DND-41 (cell line): ENCODE measurements at regions not wholly inside any gene's neighbourhood (a gene's known extent, or its start where the extent isn't known, plus 50 kb on each side); places are given as distances from the start of the nearest gene placed in this dataset.

Source experiments
- ATAC-seq: fragments of 200-7000 bp; cut with Tn5 transposase; 3 replicates; pipeline ENCODE4 v1.9.1; 2021; ENCODE audit warnings: low read depth; ENCODE audit not compliant: insufficient read depth
- DNase-seq: peaks from one replicate; pipeline ENCODE4 v3.0.0-alpha.2; 2020
- H2AFZ ChIP-seq: 2 replicates; pipeline ENCODE4 v1.6.0; 2012; ENCODE audit warnings: low read depth, low read length
- H3K27ac ChIP-seq: 2 replicates; pipeline ENCODE4 v1.5.1; 2012; ENCODE audit warnings: low read length, inconsistent platforms
- H3K27me3 ChIP-seq: fragments of 200-600 bp; sonication (generic); 2 replicates; pipeline ENCODE4 v1.6.0; 2012; ENCODE audit warnings: low read length, mild to moderate bottlenecking, inconsistent platforms; ENCODE audit not compliant: insufficient read depth, poor library complexity
- H3K36me3 ChIP-seq: 2 replicates; pipeline ENCODE4 v1.5.1; 2012; ENCODE audit warnings: low read length, inconsistent platforms; ENCODE audit not compliant: insufficient read depth
- H3K4me1 ChIP-seq: 2 replicates; pipeline ENCODE4 v1.5.1; 2012; ENCODE audit warnings: mild to moderate bottlenecking, low read length; ENCODE audit not compliant: insufficient read depth
- H3K4me2 ChIP-seq: 2 replicates; pipeline ENCODE4 v1.6.0; 2012; ENCODE audit warnings: mild to moderate bottlenecking, moderate library complexity, low read length, inconsistent platforms; ENCODE audit not compliant: insufficient read depth
- H3K4me3 ChIP-seq, 2 experiments: fragments of 200-600 bp in 1 of 2; shearing (Covaris generic) in 1 of 2; 2 replicates each; pipeline ENCODE4 v1.5.1; 2012 to 2016; ENCODE audit warnings: inconsistent platforms in 2 of 2, low read length in 2 of 2, mild to moderate bottlenecking in 2 of 2, low read depth in 1 of 2, moderate library complexity in 1 of 2
- H3K79me2 ChIP-seq: 2 replicates; pipeline ENCODE4 v1.6.0; 2012; ENCODE audit warnings: low read length, inconsistent platforms; ENCODE audit not compliant: insufficient read depth
- H3K9ac ChIP-seq: 2 replicates; pipeline ENCODE4 v1.6.0; 2012; ENCODE audit warnings: low read depth, mild to moderate bottlenecking, inconsistent platforms, low read length, moderate library complexity
- H3K9me3 ChIP-seq: 2 replicates; pipeline ENCODE4 v1.5.1; 2012; ENCODE audit warnings: low read length, moderate library complexity, mild to moderate bottlenecking, inconsistent platforms; ENCODE audit not compliant: insufficient read depth, severe bottlenecking
- H4K20me1 ChIP-seq: 2 replicates; pipeline ENCODE4 v1.6.0; 2012; ENCODE audit warnings: low read length; ENCODE audit not compliant: insufficient read depth
- CTCF ChIP-seq: IDR thresholded peaks from 2 replicates; pipeline ENCODE4 v1.5.1; 2012; ENCODE audit warnings: borderline replicate concordance, low read length, moderate library complexity, mild to moderate bottlenecking; ENCODE audit not compliant: poor library complexity, severe bottlenecking; ENCODE audit errors: extremely low read depth
- EZH2 ChIP-seq: IDR thresholded peaks from 3 replicates; pipeline ENCODE4 v1.6.1; 2012; ENCODE audit warnings: borderline replicate concordance, low read depth, mild to moderate bottlenecking, moderate library complexity, low read length, inconsistent platforms; ENCODE audit not compliant: severe bottlenecking

GRCh38 chr1:98467122-98467521, 194.4 kb upstream of the SNX7 start:
- no peaks in the 10 kb centered on the region for H4K20me1 ChIP-seq
- no peaks in the 10 kb centered on the region for H3K9me3 ChIP-seq
- no peaks in the 10 kb centered on the region for H3K79me2 ChIP-seq
- H2AFZ ChIP-seq, result peak overlapping the region; percentile 36; the same call in 1 of the 2 replicates
- DNase-seq (no peak), ATAC-seq (no peak)
- no peak for TF ChIP-seq EZH2
- no peak for TF ChIP-seq CTCF
- peak overlapping the region; percentile 76 for H3K27ac ChIP-seq
- H3K9ac ChIP-seq, result no peak overlapping the region; the same call in 1 of the 2 replicates
- no peaks in the 10 kb centered on the region for H3K36me3 ChIP-seq
- no peaks in the 10 kb centered on the region for H3K27me3 ChIP-seq
- peaks cover 29% of the 10 kb centered on the region for H3K4me1 ChIP-seq
- no peak overlapping the region for H3K4me3 ChIP-seq
- H3K4me2 ChIP-seq, result no peak overlapping the region

- H3K4me1 ChIP-seq, result peaks cover 44% of the 10 kb centered on the region
- H3K79me2 ChIP-seq, result no peaks in the 10 kb centered on the region
- H3K9ac ChIP-seq, result no peak overlapping the region
- H4K20me1 ChIP-seq, result no peaks in the 10 kb centered on the region
- H3K27me3 ChIP-seq, result no peaks in the 10 kb centered on the region
- ATAC-seq (no peak), DNase-seq (no peak)
- no peaks in the 10 kb centered on the region for H3K36me3 ChIP-seq
- no peaks in the 10 kb centered on the region for H3K9me3 ChIP-seq
- H3K4me3 ChIP-seq, result no peak overlapping the region
- no peak overlapping the region for H3K4me2 ChIP-seq
- H2AFZ ChIP-seq, result no peak overlapping the region
- TF ChIP-seq EZH2 (no peak), CTCF (no peak)
- no peak overlapping the region for H3K27ac ChIP-seq
Observed at GRCh38 chr1:98461873-98462385, 199.6 kb upstream of the SNX7 start.

GRCh38 chr1:98460136-98460535, 201.4 kb upstream of the SNX7 start:
- H2AFZ ChIP-seq, result peak overlapping the region; percentile 54
- no peak for DNase-seq
- no peaks in the 10 kb centered on the region for H3K9me3 ChIP-seq
- H3K4me3 ChIP-seq, result no peak overlapping the region
- TF ChIP-seq CTCF (no peak), EZH2 (no peak)
- ATAC-seq, result peak; percentile 20; the same call in 2 of the 3 replicates
- no peaks in the 10 kb centered on the region for H3K27me3 ChIP-seq
- no peaks in the 10 kb centered on the region for H3K79me2 ChIP-seq
- peaks cover 32% of the 10 kb centered on the region for H3K4me1 ChIP-seq
- no peaks in the 10 kb centered on the region for H3K36me3 ChIP-seq
- peak overlapping the region; percentile 79 for H3K27ac ChIP-seq
- peak overlapping the region; percentile 24 for H3K9ac ChIP-seq
- no peak overlapping the region for H3K4me2 ChIP-seq
- H4K20me1 ChIP-seq, result no peaks in the 10 kb centered on the region

- peak overlapping the region; percentile 2 for H3K4me2 ChIP-seq
- H2AFZ ChIP-seq, result peak overlapping the region; percentile 54
- DNase-seq (peak; percentile 43), ATAC-seq (peak; percentile 96)
- no peak overlapping the region for H3K4me3 ChIP-seq
- no peaks in the 10 kb centered on the region for H3K79me2 ChIP-seq
- H3K9ac ChIP-seq, result peak overlapping the region; percentile 31
- no peaks in the 10 kb centered on the region for H3K9me3 ChIP-seq
- no peaks in the 10 kb centered on the region for H4K20me1 ChIP-seq
- TF ChIP-seq CTCF (no peak), EZH2 (no peak)
- peak overlapping the region; percentile 79 for H3K27ac ChIP-seq
- H3K27me3 ChIP-seq, result no peaks in the 10 kb centered on the region
- H3K36me3 ChIP-seq, result no peaks in the 10 kb centered on the region
- peaks cover 32% of the 10 kb centered on the region for H3K4me1 ChIP-seq
Observed at GRCh38 chr1:98459486-98459870, 202.0 kb upstream of the SNX7 start.
